ENCODE measurements at regions not wholly inside any gene's neighbourhood (a gene's known extent, or its start where the extent isn't known, plus 50 kb on each side); places are given as distances from the start of the nearest gene placed in this dataset.

GRCh38 chr17:71793518-71793917 lies 327.3 kb upstream of the SOX9 start:
- intact Hi-C loops (cut with DNase I) = no loop called here
- H3K4me3 ChIP-seq = no peak overlapping the region
- H3K4me1 ChIP-seq = no peaks in the 10 kb centered on the region
- WGBS, 2 donors = 83 to 87% methylated on average over 2 of the region's 2 CpGs
- no peaks in the 10 kb centered on the region for H3K36me3 ChIP-seq
- H3K27ac ChIP-seq = no peak overlapping the region
- no peak for DNase-seq
- ATAC-seq = no peak
- peaks cover 0 to 4% (median 0%) of the 10 kb centered on the region in 7 donors for H3K27me3 ChIP-seq
- no peak for TF ChIP-seq CTCF (IDR thresholded peaks at IDR 0.05)
- no peaks in the 10 kb centered on the region for H3K9me3 ChIP-seq

GRCh38 chr17:71798701-71799100 lies 322.1 kb upstream of the SOX9 start:
- no peak for ATAC-seq
- TF ChIP-seq CTCF (IDR thresholded peaks at IDR 0.05) = no peak
- no peaks in the 10 kb centered on the region for H3K9me3 ChIP-seq
- no peaks in the 10 kb centered on the region for H3K36me3 ChIP-seq
- H3K4me3 ChIP-seq = no peak overlapping the region
- no peaks in the 10 kb centered on the region for H3K4me1 ChIP-seq
- DNase-seq = no peak
- intact Hi-C loops (cut with DNase I) = no loop called here
- H3K27me3 ChIP-seq = no peaks in the 10 kb centered on the region
- no peak overlapping the region for H3K27ac ChIP-seq
- WGBS, 2 donors = 77 to 88% methylated on average over 2 of the region's 2 CpGs

GRCh38 chr17:71799657-71800056 lies 321.2 kb upstream of the SOX9 start:
- WGBS, 2 donors = 69 to 84% methylated on average over 3 of the region's 3 CpGs
- Histone ChIP-seq H3K27me3 (no peaks in the 10 kb centered on the region), H3K4me3 (no peak overlapping the region), H3K27ac (no peak overlapping the region), H3K9me3 (no peaks in the 10 kb centered on the region), H3K36me3 (no peaks in the 10 kb centered on the region), H3K4me1 (no peaks in the 10 kb centered on the region)
- ATAC-seq (no peak), DNase-seq (no peak)
- intact Hi-C loops (cut with DNase I) = no loop called here
- TF ChIP-seq CTCF (IDR thresholded peaks at IDR 0.05) = no peak

GRCh38 chr17:71801301-71801700 lies 319.5 kb upstream of the SOX9 start:
- peaks cover 0 to 3% (median 0%) of the 10 kb centered on the region in 7 donors for H3K27me3 ChIP-seq
- H3K27ac ChIP-seq = no peak overlapping the region
- H3K36me3 ChIP-seq = no peaks in the 10 kb centered on the region
- H3K4me3 ChIP-seq = no peak overlapping the region
- no peaks in the 10 kb centered on the region for H3K9me3 ChIP-seq
- DNase-seq (no peak), ATAC-seq (no peak)
- no peak for TF ChIP-seq CTCF (IDR thresholded peaks at IDR 0.05)
- intact Hi-C loops (cut with DNase I) = no loop called here
- 65 to 75% methylated on average over 6 of the region's 6 CpGs for WGBS, 2 donors
- no peaks in the 10 kb centered on the region for H3K4me1 ChIP-seq

GRCh38 chr17:71802663-71803062 lies 318.2 kb upstream of the SOX9 start:
- Histone ChIP-seq H3K27me3 (peaks cover 0 to 3% (median 0%) of the 10 kb centered on the region in 7 donors), H3K36me3 (no peaks in the 10 kb centered on the region), H3K4me3 (no peak overlapping the region), H3K27ac (no peak overlapping the region), H3K4me1 (no peaks in the 10 kb centered on the region), H3K9me3 (no peaks in the 10 kb centered on the region)
- 94 to 95% methylated on average over 3 of the region's 3 CpGs for WGBS, 2 donors
- ATAC-seq = no peak
- DNase-seq = no peak
- TF ChIP-seq CTCF (IDR thresholded peaks at IDR 0.05) = no peak
- intact Hi-C loops (cut with DNase I) = no loop called here
